Head of caudate nucleus (tissue), 42 donors: ENCODE measurements at regions not wholly inside any gene's neighbourhood (a gene's known extent, or its start where the extent isn't known, plus 50 kb on each side); places are given as distances from the start of the nearest gene placed in this dataset.

Experiments
- DNase-seq, 42 donors: peaks; one replicate each; pipeline versions ENCODE4 v3.0.0 to v3.0.0-alpha.2; 2020 to 2021; ENCODE audit warnings: mixed read lengths in 7 of 42
- intact Hi-C: fragments of 100-400 bp; cut with DNase I; formaldehyde crosslinking; loops from one replicate; pipeline ENCODE4 v1.15.0; 2022

- intact Hi-C loops, result no loop called here
- DNase-seq, result no peak
Observed at GRCh38 chr5:105503950-105504349, 1941.4 kb upstream of the NUDT12 start.

- DNase-seq, result no peak
- intact Hi-C loops, result no loop called here
Observed at GRCh38 chr5:105501315-105501714, 1938.7 kb upstream of the NUDT12 start.

- intact Hi-C loops, result no loop called here
- DNase-seq, result no peak
Observed at GRCh38 chr5:105475401-105475800, 1912.8 kb upstream of the NUDT12 start.

GRCh38 chr5:105462377-105462776 is 1899.8 kb upstream of the NUDT12 start:
- DNase-seq, result no peak
- intact Hi-C loops, result no loop called here

GRCh38 chr5:105460721-105461120 is 1898.1 kb upstream of the NUDT12 start:
- intact Hi-C loops, result no loop called here
- no peak for DNase-seq

- intact Hi-C loops, result no loop called here
- DNase-seq, result no peak
Observed at GRCh38 chr5:105453216-105453807, 1890.7 kb upstream of the NUDT12 start.

- DNase-seq, result no peak
- intact Hi-C loops, result no loop called here
Observed at GRCh38 chr5:105448271-105448670, 1885.7 kb upstream of the NUDT12 start.

- DNase-seq, result no peak
- intact Hi-C loops, result no loop called here
Observed at GRCh38 chr5:105430516-105430915, 1867.9 kb upstream of the NUDT12 start.

- intact Hi-C loops, result no loop called here
- DNase-seq, result no peak
Observed at GRCh38 chr5:105428451-105429380, 1866.1 kb upstream of the NUDT12 start.

GRCh38 chr5:105414067-105414466 is 1851.5 kb upstream of the NUDT12 start:
- intact Hi-C loops, result no loop called here
- no peak for DNase-seq

GRCh38 chr5:105413406-105413990 is 1850.9 kb upstream of the NUDT12 start:
- DNase-seq, result no peak
- intact Hi-C loops, result no loop called here

- no peak for DNase-seq
- intact Hi-C loops, result no loop called here
Observed at GRCh38 chr5:105409695-105410094, 1847.1 kb upstream of the NUDT12 start.

- intact Hi-C loops, result no loop called here
- DNase-seq, result no peak
Observed at GRCh38 chr5:105407200-105407599, 1844.6 kb upstream of the NUDT12 start.

GRCh38 chr5:105397749-105398148 is 1835.2 kb upstream of the NUDT12 start:
- intact Hi-C loops, result no loop called here
- no peak for DNase-seq

GRCh38 chr5:105392710-105393149 is 1830.1 kb upstream of the NUDT12 start:
- DNase-seq, result no peak
- intact Hi-C loops, result no loop called here

- no peak for DNase-seq
- intact Hi-C loops, result no loop called here
Observed at GRCh38 chr5:105392122-105392709, 1829.6 kb upstream of the NUDT12 start.

GRCh38 chr5:105380126-105380525 is 1817.5 kb upstream of the NUDT12 start:
- DNase-seq, result no peak
- intact Hi-C loops, result no loop called here

- DNase-seq, result no peak
- intact Hi-C loops, result no loop called here
Observed at GRCh38 chr5:105371169-105371568, 1808.6 kb upstream of the NUDT12 start.

GRCh38 chr5:105350486-105351140 is 1788.0 kb upstream of the NUDT12 start:
- intact Hi-C loops, result no loop called here
- DNase-seq, result no peak
